ENCODE measurements at regions not wholly inside any gene's neighbourhood (a gene's known extent, or its start where the extent isn't known, plus 50 kb on each side); places are given as distances from the start of the nearest gene placed in this dataset.

- TF ChIP-seq SUZ12 (IDR thresholded peaks at IDR 0.05): no peak
- no peak for TF ChIP-seq ZNF384 (IDR thresholded peaks at IDR 0.05)
- no peak for TF ChIP-seq PKNOX1 (IDR thresholded peaks at IDR 0.05)
- no peak for TF ChIP-seq FOXK2 (IDR thresholded peaks at IDR 0.05)
- TF ChIP-seq HDGF (IDR thresholded peaks at IDR 0.05; ENCODE audit: borderline replicate concordance): no peak
- TF ChIP-seq TARDBP (IDR thresholded peaks at IDR 0.05): no peak
- no peak for TF ChIP-seq L3MBTL2 (conservative IDR thresholded peaks at IDR 0.05)
- no peak for TF ChIP-seq NFRKB (IDR thresholded peaks at IDR 0.05)
- no peak for TF ChIP-seq CTBP1 (IDR thresholded peaks at IDR 0.05; ENCODE audit: borderline replicate concordance)
- no peak for TF ChIP-seq FOXA1 (IDR thresholded peaks at IDR 0.05)
- no peak for TF ChIP-seq ARNT (IDR thresholded peaks at IDR 0.05)
- CTCF ChIA-PET: no interaction called here
- POLR2A ChIA-PET: no interaction called here
- no peak for DNase-seq (ENCODE audit: extremely low spot score)
Measured at GRCh38 chr21:22062472-22063139, 1064.4 kb downstream of the NCAM2 start.

- ChIA-PET POLR2A (no interaction called here), CTCF (no interaction called here)
- no peak for DNase-seq (ENCODE audit: extremely low spot score)
- TF ChIP-seq TARDBP (IDR thresholded peaks at IDR 0.05) (no peak), PKNOX1 (IDR thresholded peaks at IDR 0.05) (no peak), ELF4 (IDR thresholded peaks at IDR 0.05) (no peak), ZNF384 (IDR thresholded peaks at IDR 0.05) (no peak), HDGF (IDR thresholded peaks at IDR 0.05; ENCODE audit: borderline replicate concordance) (no peak), ARNT (IDR thresholded peaks at IDR 0.05) (no peak), BHLHE40 (IDR thresholded peaks at IDR 0.05; ENCODE audit: borderline replicate concordance) (no peak)
Measured at GRCh38 chr21:22063140-22063539, 1064.9 kb downstream of the NCAM2 start.

- CTCF ChIA-PET: no interaction called here
- POLR2A ChIA-PET: no interaction called here
Measured at GRCh38 chr21:22076471-22076870, 1078.3 kb downstream of the NCAM2 start.

GRCh38 chr21:22083899-22084298, 1085.7 kb downstream of the NCAM2 start:
- ChIA-PET CTCF (no interaction called here), POLR2A (no interaction called here)
- no peak for DNase-seq (ENCODE audit: extremely low spot score)
- TF ChIP-seq TARDBP (IDR thresholded peaks at IDR 0.05): no peak
- TF ChIP-seq LEF1 (IDR thresholded peaks at IDR 0.05; ENCODE audit: borderline replicate concordance): no peak
- TF ChIP-seq FOXM1 (IDR thresholded peaks at IDR 0.05; ENCODE audit: borderline replicate concordance): no peak
- TF ChIP-seq CTBP1 (IDR thresholded peaks at IDR 0.05; ENCODE audit: borderline replicate concordance): no peak
- TF ChIP-seq HDGF (IDR thresholded peaks at IDR 0.05; ENCODE audit: borderline replicate concordance): no peak
- no peak for TF ChIP-seq FOXK2 (IDR thresholded peaks at IDR 0.05)
- TF ChIP-seq BHLHE40 (IDR thresholded peaks at IDR 0.05; ENCODE audit: borderline replicate concordance): no peak
- TF ChIP-seq SP1 (IDR thresholded peaks at IDR 0.05): no peak
- no peak for TF ChIP-seq ZNF384 (IDR thresholded peaks at IDR 0.05)
- TF ChIP-seq PKNOX1 (IDR thresholded peaks at IDR 0.05): no peak

More at GRCh38 chr21:22076471-22076870, 1078.3 kb downstream of the NCAM2 start:
- no peak for TF ChIP-seq FOXA1 (IDR thresholded peaks at IDR 0.05)
- no peak for TF ChIP-seq PKNOX1 (IDR thresholded peaks at IDR 0.05)
- TF ChIP-seq BHLHE40 (IDR thresholded peaks at IDR 0.05; ENCODE audit: borderline replicate concordance): no peak
- TF ChIP-seq ARNT (IDR thresholded peaks at IDR 0.05): no peak
- TF ChIP-seq TARDBP (IDR thresholded peaks at IDR 0.05): no peak
- no peak for TF ChIP-seq L3MBTL2 (conservative IDR thresholded peaks at IDR 0.05)
- no peak for TF ChIP-seq ELF4 (IDR thresholded peaks at IDR 0.05)
- no peak for TF ChIP-seq FOXK2 (IDR thresholded peaks at IDR 0.05)
- TF ChIP-seq FOXM1 (IDR thresholded peaks at IDR 0.05; ENCODE audit: borderline replicate concordance): no peak
- TF ChIP-seq ZNF384 (IDR thresholded peaks at IDR 0.05): no peak
- no peak for TF ChIP-seq CTBP1 (IDR thresholded peaks at IDR 0.05; ENCODE audit: borderline replicate concordance)
- no peak for TF ChIP-seq SUZ12 (IDR thresholded peaks at IDR 0.05)
- TF ChIP-seq LEF1 (IDR thresholded peaks at IDR 0.05; ENCODE audit: borderline replicate concordance): no peak
- no peak for TF ChIP-seq SP1 (IDR thresholded peaks at IDR 0.05)
- no peak for DNase-seq (ENCODE audit: extremely low spot score)

GRCh38 chr21:22096314-22096713, 1098.1 kb downstream of the NCAM2 start:
- no peak for TF ChIP-seq SUZ12 (IDR thresholded peaks at IDR 0.05)
- TF ChIP-seq LEF1 (IDR thresholded peaks at IDR 0.05; ENCODE audit: borderline replicate concordance): no peak
- TF ChIP-seq ELF4 (IDR thresholded peaks at IDR 0.05): no peak
- no peak for TF ChIP-seq TARDBP (IDR thresholded peaks at IDR 0.05)
- TF ChIP-seq BHLHE40 (IDR thresholded peaks at IDR 0.05; ENCODE audit: borderline replicate concordance): no peak
- TF ChIP-seq ZNF384 (IDR thresholded peaks at IDR 0.05): no peak
- no peak for TF ChIP-seq HDGF (IDR thresholded peaks at IDR 0.05; ENCODE audit: borderline replicate concordance)
- TF ChIP-seq CTBP1 (IDR thresholded peaks at IDR 0.05; ENCODE audit: borderline replicate concordance): no peak
- TF ChIP-seq ARNT (IDR thresholded peaks at IDR 0.05): no peak
- no peak for TF ChIP-seq FOXK2 (IDR thresholded peaks at IDR 0.05)
- no peak for TF ChIP-seq L3MBTL2 (conservative IDR thresholded peaks at IDR 0.05)
- no peak for TF ChIP-seq FOXA1 (IDR thresholded peaks at IDR 0.05)
- no peak for TF ChIP-seq SP1 (IDR thresholded peaks at IDR 0.05)
- TF ChIP-seq PKNOX1 (IDR thresholded peaks at IDR 0.05): no peak
- TF ChIP-seq NFRKB (IDR thresholded peaks at IDR 0.05): no peak
- TF ChIP-seq FOXM1 (IDR thresholded peaks at IDR 0.05; ENCODE audit: borderline replicate concordance): no peak
- POLR2A ChIA-PET: no interaction called here
- CTCF ChIA-PET: no interaction called here
- DNase-seq (ENCODE audit: extremely low spot score): no peak
